UCSD-AML1 (cell line): ENCODE measurements at regions not wholly inside any gene's neighbourhood (a gene's known extent, or its start where the extent isn't known, plus 50 kb on each side); places are given as distances from the start of the nearest gene placed in this dataset.
"Not testable (repeated sequence)": the region's sequence is repeated elsewhere in the genome, so short reads cannot be mapped to it uniquely, and the experiment has no call there.

Source experiments
- DNase-seq: peaks from one replicate; lab custom pipeline; 2025; ENCODE audit not compliant: unreplicated experiment; lab: John Stamatoyannopoulos, UW

GRCh38 chr6:26720663-26721218 lies 61.2 kb upstream of the ZNF322 start:
- DNase-seq: not testable (repeated sequence)

- DNase-seq: not testable (repeated sequence)
Observed at GRCh38 chr6:26730019-26730766, 70.6 kb upstream of the ZNF322 start.

GRCh38 chr6:26734776-26735472 lies 75.4 kb upstream of the ZNF322 start:
- DNase-seq: not testable (repeated sequence)

GRCh38 chr6:26739811-26740210 lies 80.3 kb upstream of the ZNF322 start:
- DNase-seq: no peak

- no peak for DNase-seq
Observed at GRCh38 chr6:26743157-26743821, 83.7 kb upstream of the ZNF322 start.

GRCh38 chr6:26743941-26744699 lies 84.6 kb upstream of the ZNF322 start:
- DNase-seq: no peak

GRCh38 chr6:26744837-26745282 lies 85.3 kb upstream of the ZNF322 start:
- DNase-seq: not testable (repeated sequence)

GRCh38 chr6:26745964-26746363 lies 86.4 kb upstream of the ZNF322 start:
- not testable (repeated sequence) for DNase-seq

GRCh38 chr6:26749126-26749758 lies 89.7 kb upstream of the ZNF322 start:
- DNase-seq: not testable (repeated sequence)

GRCh38 chr6:26749759-26750126 lies 90.2 kb upstream of the ZNF322 start:
- not testable (repeated sequence) for DNase-seq

GRCh38 chr6:26754212-26754611 lies 94.7 kb upstream of the ZNF322 start:
- DNase-seq: no peak

- DNase-seq: not testable (repeated sequence)
Observed at GRCh38 chr6:26754801-26755200, 95.3 kb upstream of the ZNF322 start.

- DNase-seq: not testable (repeated sequence)
Observed at GRCh38 chr6:26756067-26756805, 96.7 kb upstream of the ZNF322 start.

- DNase-seq: not testable (repeated sequence)
Observed at GRCh38 chr6:26766203-26766902, 106.8 kb upstream of the ZNF322 start.

GRCh38 chr6:26770941-26771666 lies 111.6 kb upstream of the ZNF322 start:
- not testable (repeated sequence) for DNase-seq

GRCh38 chr6:26773414-26773813 lies 113.9 kb upstream of the ZNF322 start:
- DNase-seq: not testable (repeated sequence)

GRCh38 chr6:26780563-26780962 lies 121.0 kb upstream of the ZNF322 start:
- DNase-seq: not testable (repeated sequence)
